HG03095 (cell line): ENCODE measurements at regions not wholly inside any gene's neighbourhood (a gene's known extent, or its start where the extent isn't known, plus 50 kb on each side); places are given as distances from the start of the nearest gene placed in this dataset.

ENCODE experiments used
- ATAC-seq: cut with Tn5 transposase; IDR thresholded peaks from one replicate; pipeline ENCODE4 v1.9.1; 2021; ENCODE audit warnings: moderate library complexity; ENCODE audit not compliant: unreplicated experiment

DNA sequence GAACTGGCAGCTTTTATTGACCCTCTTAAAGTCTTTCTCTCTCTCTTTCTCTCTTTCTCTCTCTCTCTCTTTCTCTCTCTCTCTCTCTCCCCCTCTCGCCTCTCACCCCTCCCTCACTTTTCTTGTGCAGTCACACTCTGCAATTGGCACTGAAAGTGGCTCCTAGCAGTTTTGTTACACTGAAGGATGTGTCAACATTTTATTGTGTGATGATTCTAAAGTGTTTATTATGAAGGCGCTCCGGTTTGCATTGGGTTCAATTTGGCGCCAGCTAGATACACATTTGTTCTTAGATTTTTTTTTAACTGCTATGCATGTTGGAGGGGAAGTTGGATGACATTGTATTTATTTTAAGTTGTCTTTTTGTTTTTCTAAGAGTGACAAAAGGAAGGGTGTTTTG, 64.0 kb upstream of the CHRM3 start:
- no peak for ATAC-seq

DNA sequence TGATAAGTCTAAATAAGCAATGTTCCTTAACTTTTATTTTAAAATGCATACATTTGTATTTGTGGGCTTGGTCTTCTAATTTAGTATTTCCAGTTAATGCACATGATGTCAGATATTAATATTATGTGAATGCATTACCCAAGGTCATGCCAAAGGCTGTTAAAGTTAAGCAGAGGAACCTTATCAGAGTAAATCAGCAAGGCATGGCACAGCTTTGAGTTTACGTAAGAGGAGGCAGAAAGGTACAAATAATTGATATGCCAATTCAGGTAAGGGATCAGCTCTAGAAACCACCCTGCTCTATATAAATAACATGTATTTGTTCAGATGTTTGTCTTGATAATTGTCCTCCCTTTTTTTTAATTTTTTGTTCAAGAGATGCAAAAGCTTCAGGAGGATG, 64.5 kb upstream of the CHRM3 start:
- ATAC-seq: no peak

DNA sequence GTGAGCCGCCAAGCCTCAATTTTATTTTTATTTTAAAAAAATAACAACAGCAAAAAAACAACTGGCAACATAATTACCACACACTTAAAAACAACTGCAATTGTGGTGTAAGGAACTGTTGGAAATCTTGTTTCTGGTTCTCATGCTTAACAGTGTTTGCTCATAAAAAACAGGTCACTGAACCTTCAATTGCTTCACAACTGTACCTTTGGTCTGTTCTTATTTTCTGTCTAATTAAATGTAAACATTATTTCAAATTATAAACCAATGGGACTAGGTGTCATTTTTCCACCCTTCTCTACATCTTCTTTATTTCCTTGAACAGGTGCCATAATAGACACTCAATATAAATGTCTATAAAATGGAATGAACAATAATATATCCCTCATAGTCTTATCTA, 68.4 kb upstream of the CHRM3 start:
- no peak for ATAC-seq

DNA sequence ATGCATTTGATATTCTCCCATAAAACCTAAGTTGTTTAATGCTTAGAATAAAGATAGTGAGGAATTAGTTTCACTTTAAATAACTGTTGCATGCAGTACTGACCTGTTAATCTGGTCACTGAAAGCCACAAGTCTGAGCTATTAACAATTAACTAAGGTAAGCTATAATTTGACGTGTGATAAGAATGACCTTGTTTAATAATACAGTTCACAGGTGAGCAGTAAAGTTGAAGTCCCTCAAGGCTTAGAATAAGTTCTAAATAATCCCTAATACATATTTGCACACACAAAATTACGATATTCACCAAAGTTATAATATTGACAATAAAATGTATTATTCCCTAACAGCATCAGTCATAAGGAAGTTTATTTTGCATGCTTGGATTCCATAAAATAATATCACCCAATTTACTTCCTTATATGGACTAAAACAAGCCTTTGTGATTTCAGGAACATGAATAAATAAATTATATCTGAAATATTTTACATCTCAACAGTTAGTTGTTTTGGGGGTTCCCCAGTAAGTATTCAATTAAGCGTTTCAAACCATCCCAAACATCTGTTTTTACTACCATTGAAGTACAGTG, 70.6 kb upstream of the CHRM3 start:
- ATAC-seq: no peak

DNA sequence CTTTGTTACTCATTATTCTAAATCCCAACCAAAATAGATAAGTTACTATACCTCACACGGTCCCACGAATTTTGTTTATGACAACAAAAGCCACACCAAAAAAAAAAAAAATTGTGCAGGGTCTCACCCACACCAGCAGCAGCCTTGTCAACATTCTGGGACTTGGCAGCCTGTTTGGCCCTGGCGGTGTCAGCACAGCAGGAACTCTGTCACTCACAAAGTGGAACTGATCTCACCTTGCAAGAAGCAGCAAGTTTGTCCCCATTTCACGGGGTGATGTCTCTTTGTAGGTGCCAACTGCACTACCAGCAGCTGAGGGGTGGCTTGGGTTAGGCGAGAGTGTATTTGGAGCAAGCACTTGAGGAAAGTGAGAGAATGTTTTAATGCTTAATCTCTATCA, 75.0 kb upstream of the CHRM3 start:
- no peak for ATAC-seq

DNA sequence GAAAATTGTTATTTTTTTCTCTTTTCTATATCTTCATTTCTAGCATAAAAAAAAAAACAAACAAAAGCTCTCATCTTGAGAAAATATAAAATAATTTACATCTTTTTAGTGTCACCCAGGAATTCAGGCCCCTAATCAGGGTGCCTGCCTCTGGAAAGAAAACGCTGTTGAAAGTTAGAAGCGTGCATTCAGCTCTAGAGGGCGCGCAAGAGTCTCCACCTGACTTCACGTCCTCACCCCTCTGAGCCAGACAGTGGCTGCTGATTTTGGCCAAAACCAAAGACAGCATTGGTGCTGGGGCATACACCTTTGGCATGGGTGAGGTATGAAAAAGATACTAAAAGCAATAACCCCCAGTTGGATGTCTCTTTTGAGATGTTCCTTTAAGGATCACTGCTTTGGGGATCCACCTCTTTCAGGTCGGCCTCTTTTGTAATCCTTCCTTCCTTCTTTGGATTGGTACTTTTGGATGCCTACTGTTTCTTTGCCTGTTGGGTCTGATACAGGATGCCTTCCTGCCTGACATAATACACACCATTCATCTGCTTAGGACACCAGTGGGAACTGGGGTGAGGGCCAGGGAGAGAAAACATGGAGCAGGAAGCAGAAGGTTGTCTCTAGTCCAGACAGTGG, 77.6 kb upstream of the CHRM3 start:
- ATAC-seq: peak; percentile 60

DNA sequence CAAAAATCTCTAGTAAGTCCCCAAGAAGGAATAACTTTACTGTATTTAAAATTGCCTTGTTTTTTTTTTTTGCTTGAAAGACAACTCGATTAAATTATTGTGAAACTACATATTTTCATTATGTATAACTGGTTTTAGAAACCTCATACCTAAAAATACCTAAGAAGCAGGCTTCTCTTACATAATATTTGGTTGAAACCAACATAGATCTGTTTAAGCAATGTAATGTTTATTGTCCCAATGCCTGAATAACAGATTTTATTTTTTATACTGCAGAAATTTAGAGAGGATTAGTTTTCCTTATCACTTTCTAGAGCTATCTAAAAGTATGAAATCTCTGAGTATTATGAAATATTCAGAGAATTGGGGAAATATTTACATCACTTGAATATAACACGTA, 78.5 kb upstream of the CHRM3 start:
- ATAC-seq: no peak

DNA sequence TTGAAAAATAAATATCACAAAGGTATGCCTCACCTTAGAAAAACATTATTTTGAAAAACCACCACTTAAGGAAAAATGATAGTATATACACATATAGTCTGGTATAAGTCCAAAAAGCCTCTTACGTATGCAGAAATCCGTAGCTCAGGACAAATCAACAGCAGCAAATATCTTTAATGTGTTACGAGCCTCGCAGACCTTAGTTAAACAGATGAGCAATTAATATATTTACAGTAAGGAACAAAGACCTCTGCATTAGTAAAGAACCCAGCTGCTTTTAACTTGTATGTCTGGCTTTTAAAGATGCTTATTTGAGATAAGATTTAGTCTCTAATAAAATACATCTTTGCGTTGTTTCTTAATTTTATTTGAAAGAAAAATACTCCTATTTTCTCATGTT, 79.9 kb upstream of the CHRM3 start:
- ATAC-seq: no peak

DNA sequence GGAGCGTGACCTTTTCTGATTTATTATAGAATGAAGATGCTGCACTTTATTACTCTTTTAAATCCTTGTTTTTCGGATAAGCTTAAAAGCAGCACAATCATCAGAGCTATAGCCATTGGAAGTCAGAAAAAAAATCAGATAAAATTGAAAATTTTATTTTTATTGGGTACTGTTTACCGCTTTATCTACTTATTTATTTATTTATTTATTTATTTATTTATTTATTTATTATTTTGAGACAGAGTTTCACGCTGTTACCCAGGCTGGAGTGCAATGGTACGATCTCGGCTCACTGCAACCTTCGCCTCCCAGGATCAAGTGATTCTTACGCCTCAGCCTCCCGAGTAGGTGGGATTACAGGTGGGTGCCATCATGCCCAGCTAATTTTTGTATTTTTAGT, 83.1 kb upstream of the CHRM3 start:
- no peak for ATAC-seq

DNA sequence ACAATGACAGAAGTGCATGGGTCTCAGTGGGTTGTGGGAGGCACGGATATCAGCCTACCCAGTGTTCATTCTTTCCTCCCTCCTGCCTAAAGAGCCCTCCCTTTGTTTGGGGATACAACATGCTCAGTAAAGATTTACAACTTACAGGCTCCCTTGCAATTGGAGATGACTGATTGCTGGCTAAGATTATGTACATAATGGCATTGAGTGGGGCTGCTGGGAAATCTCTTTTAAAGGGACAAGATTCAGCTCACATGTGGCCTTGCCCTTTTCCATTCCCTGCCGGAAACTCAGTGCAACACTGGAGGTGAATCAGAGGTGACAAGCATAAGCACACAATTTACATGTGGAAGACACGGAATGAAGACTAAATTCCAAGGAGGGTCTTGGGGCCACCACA, 83.7 kb upstream of the CHRM3 start:
- ATAC-seq: no peak

DNA sequence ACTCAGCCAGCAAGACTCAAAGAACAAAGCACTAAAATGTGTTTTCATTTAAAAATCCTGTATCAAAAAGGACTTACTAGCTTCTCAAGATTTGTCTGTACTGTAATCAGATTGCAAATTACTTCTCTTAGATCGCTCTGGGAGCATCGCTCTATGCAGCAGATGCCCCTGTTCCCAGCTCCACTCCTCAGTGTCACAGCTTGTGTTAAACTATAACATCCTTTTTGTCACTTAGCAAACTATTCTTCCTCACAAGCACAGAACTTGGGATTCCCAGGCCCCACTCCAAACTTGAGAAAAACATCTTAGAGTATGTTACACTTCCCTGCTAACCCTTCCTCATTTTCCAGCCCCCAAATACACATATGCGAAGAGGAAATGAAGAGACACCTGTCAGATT, 85.1 kb upstream of the CHRM3 start:
- ATAC-seq: no peak

DNA sequence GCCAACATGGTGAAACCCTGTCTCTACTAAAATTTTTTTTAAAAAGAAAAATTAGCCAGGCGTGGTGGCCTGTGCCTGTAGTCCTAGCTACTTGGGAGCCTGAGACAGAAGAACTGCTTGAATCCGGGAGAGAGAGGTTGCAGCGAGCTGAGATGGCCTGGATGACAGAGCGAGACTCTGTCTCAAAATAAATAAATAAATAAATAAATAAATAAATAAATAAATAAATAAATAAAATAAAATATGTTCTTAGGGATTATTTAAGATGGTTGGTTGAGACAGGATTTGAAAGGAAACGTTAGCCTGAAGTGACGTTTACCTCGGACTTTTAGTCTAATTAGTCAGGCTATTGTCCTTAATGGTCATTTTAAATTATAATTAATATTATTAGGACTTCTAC, 88.5 kb upstream of the CHRM3 start:
- ATAC-seq: no peak

DNA sequence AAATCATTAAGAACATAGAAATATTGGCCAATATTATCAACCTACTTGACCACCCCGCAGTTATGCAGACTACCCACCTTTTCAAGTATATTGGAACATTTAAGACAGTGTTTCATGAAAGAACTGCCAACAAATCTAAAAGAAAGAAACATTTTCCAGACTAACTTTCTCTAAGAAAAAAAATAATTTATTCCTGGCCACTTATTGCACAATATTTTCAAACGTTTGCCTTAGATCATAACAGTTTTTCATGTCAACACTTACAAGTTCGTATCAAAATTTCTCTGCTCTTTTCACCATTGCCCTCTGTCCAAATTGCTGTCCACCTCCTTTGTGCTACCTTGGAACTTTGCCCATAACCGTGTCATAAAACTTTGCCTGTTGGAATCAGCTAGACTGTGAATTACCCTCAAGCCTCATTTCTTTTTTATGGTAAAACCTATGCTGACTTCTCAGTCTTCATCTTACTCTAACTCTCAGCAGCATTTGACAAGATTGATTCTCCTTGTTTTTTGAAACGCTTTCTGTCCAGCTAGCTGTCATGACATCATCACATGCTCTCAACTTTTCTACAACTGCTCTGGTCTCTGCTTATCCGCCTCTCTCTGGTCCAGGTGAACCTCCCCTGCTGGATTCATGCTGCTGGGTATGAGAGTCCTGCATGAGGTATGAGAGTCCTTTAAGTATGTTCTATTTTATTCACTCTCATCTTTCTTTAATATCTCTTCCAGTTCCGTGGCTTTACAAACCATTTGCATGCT, 92.8 kb upstream of the CHRM3 start:
- no peak for ATAC-seq

DNA sequence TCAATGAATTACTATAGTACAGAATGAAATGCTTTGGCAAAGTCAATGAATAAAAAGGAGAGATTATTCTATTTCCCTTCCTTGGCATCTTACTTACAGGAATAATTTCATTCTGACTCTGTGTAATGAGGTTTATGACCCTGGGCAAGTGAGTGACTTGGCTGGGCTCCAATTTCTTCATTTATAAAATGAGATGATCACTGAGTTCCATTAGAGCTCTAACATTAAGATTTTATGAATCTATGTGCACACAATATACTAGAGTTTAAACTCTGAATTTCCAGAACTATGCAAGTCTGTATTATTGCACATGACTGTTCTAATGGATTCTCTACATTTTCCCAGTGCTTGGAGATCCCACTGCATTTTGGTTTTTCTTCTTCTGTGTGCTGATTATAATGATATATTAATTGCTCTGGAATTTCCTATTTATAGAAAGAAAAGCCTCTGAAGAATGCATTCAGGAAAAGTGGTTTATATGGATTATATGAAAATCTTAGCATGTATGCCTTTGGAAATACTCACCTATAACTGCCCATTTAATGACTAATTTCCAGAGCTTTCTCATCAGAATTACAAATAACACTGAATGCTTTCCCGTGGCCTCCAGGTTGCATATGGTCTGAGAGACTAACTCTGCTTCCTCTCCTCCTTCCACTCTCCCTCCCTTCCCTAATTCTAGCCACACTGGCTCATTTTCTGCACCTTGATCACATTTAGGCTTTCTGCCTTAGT, 97.4 kb upstream of the CHRM3 start:
- ATAC-seq: no peak

DNA sequence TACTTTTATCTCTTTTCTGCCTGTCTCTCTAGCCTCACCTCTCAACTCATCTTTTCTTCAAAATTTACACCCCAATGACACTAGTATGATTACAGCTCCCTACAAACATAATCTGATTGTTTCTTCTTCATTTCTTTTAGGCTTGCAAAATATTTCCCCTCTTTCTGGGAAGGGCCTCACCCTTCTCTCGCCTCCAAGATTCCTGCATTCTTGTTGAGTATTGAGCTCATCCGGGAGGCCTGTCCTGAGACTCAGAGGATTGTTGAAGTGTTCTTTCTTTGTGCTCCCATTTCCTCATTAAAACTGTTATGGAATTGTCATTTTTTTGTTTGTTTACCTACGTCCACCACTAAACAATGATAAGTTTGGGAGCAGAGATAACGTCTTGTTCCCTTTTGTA, 99.1 kb upstream of the CHRM3 start:
- ATAC-seq: no peak

DNA sequence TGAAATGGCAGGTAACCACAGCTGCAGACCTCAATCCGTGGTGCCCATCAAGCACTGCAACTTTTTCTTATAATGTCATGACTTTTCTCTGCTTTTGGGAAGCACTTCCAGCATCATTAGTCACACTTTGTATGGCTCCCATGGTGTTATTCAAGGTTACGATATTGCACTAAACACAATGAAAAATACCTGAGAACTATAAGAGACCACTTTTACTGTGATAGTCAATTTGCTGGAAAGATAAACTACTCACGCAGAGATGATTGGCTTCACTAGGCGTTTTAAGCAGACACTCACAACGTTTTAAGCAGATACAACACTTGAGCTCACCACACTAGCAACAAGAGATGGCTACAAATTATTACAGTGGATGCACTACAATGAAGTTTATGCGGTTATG, 103.2 kb upstream of the CHRM3 start:
- ATAC-seq: no peak

DNA sequence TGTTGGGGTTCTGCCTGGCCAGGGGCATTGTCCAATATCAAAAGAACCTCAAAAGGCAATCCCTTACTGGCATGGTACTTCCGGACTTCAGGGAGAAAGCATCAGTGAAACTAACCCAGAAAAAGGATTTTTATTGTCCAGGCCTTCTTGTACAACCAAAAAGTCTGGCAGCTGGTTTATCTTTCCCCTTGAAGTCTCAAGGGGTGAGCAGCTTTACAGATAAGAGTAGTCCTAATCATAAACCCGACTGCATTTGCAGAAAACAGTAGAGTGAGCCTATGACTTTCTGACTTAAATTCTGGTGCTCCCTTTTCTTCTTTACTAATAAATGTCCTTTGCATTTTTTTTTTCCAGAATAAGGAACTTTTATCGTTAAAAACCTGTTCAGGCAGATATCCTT, 104.0 kb upstream of the CHRM3 start:
- no peak for ATAC-seq

DNA sequence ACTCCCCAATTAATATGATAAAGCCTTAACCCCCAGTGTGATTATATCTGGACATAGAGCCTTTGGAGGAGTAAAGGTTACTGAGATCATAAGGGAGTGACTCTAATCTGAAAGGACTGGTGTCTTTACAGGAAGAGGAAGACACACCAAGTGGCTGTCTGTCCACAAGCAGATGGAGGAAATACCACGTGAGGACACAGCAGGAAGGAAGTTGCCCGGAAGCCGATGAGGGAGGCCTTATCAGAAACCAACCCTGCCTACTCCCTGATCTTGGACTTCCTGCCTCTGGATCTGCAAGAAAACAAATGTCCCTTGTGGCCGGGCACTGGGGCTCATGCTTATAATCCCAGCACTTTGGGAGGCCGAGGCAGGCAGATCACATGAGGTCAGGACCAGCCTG, 110.3 kb upstream of the CHRM3 start:
- ATAC-seq: no peak

DNA sequence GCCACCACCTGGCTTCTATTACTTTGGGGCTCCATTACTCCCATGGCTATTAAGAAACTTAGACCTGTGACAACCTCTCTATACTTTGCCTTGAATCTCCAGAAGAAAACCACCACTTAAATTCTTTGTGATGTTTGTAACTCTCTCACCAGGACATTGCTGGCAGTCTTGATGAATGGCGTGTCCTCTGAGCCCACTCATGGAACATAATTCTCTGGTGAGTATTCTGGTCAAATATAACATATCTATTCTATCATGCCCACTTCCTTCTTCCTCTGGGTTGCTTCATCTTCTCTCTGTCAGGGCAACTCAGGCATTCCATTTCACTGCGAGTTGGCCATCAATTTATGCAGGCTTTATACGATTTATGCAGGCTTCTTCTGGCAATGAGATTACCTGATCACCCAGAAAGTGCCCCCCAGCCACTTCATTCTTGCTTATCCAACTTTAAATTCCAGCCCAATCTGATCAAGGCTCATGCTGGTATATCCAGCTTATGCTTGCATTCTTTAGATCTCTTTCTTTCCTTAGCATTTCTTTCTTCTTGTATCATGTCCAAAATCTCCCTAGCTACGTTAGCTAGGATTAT, 112.0 kb upstream of the CHRM3 start:
- ATAC-seq: no peak

DNA sequence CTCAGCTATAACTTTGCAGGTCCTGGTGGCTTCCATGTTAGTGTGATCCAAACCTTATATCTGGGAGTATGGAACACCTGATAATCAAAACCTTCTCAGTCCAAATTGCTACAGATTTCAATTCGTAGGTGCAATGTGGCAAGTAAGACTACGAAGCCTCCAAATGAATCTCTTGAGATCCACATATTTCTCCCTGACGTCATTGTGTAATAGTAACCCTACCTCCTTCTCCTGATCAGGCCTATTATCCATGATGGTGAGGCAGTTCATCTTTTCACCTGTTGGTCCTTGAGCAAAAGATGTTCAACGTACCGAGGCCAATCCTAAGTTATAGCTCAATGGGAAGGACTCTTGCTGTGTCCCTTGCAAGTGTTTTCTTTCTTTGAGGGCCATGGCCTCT, 115.9 kb upstream of the CHRM3 start:
- no peak for ATAC-seq

DNA sequence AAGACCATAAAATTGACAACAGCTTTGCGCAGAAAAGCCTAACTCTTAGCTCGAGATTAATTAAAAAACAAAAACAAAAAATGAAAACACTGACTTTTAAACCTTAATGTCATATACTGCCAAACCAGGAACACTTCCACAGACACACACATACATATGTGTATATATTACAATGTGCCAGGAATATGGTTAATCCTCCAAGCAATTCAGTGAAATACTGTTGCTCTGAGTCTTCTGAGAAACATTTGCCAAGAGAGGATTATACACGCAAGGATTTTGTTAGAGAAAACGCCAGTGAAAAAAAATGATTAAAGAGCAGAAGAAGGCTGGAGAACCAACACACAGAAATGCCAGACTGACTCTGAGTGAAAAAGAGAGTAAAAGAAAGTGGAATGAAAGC, 116.7 kb upstream of the CHRM3 start:
- no peak for ATAC-seq

DNA sequence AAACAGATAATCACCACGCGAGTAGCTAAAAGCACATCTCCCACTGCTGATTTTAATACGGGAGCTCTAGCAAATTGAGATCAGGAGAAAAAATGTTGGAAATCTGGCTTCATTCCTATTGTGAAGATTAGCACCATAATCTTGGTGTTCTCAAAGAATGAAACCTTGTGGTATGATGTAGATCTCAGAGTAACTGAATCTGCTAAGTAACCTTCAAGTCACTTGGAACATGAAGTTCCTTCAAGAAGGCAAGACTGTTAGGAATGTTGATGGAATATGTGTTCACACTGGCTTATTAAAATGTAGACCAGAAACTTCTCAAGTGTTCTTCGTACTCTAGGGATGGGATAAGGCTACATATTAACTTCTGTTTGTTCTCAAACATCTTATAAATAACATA, 117.4 kb upstream of the CHRM3 start:
- no peak for ATAC-seq
